HepG2 (cell line): ENCODE measurements at regions not wholly inside any gene's neighbourhood (a gene's known extent, or its start where the extent isn't known, plus 50 kb on each side); places are given as distances from the start of the nearest gene placed in this dataset.

Experiments
- ATAC-seq: fragments of 200-7000 bp; cut with Tn5 transposase; 3 replicates; pipeline ENCODE4 v1.9.1; 2020; ENCODE audit warnings: mild to moderate bottlenecking, moderate library complexity
- BruUV-seq: library from RNA; stranded (reverse); fragments of 400-500 nt; replicated peaks from 2 replicates; lab custom pipeline; 2021; lab: Mats Ljungman, UMichigan
- CTCF ChIA-PET: fragments of 300-600 bp; formaldehyde crosslinking; extraction: SDS; loops from one replicate; lab custom pipeline; 2021; ENCODE audit warnings: low total read pairs, inconsistent platforms, low intra/inter-chr PET ratio; lab: Yijun Ruan, JAX
- POLR2A ChIA-PET: fragments of 350-600 bp; sonication (Branson Sonifier 250); formaldehyde crosslinking; loops from one replicate; lab custom pipeline; 2020; ENCODE audit warnings: antibody characterized with exemption, inconsistent platforms; lab: Yijun Ruan, JAX
- DNase-seq: peaks from one replicate; pipeline ENCODE4 v3.0.0-alpha.2; 2015; ENCODE audit warnings: low spot score
- FAIRE-seq: peaks from 3 replicates; lab custom pipeline; 2011; peaks lifted over from hg19 to GRCh38; lab: Jason Lieb, UNC
- H2AFZ ChIP-seq: one replicate; pipeline ENCODE4 v1.6.1; 2011; ENCODE audit warnings: low read length, inconsistent platforms
- H3K27ac ChIP-seq: fragments of 300-600 bp; 3 replicates; pipeline ENCODE4 v1.8.0; 2011; ENCODE audit warnings: mixed run types, mild to moderate bottlenecking, mixed read lengths, low read length, inconsistent platforms; ENCODE audit not compliant: insufficient read depth; ENCODE audit errors: extremely low read length
- H3K27me3 ChIP-seq, 2 experiments: fragments of 200-600 bp in 1 of 2; 2 replicates in 1 of 2; 3 replicates in 1 of 2; pipeline versions ENCODE4 v1.6.0 to v1.8.0; 2011; ENCODE audit warnings: low read length in 2 of 2, mild to moderate bottlenecking in 2 of 2, moderate library complexity in 2 of 2, inconsistent platforms in 1 of 2; ENCODE audit not compliant: insufficient read depth in 2 of 2, control insufficient read depth in 1 of 2
- H3K36me3 ChIP-seq, 2 experiments: fragments of 200-600 bp in 1 of 2; replicated peaks in 1 of 2; 2 replicates in 1 of 2; 3 replicates in 1 of 2; pipeline versions ENCODE4 v1.5.1 to v1.8.0; 2011; ENCODE audit warnings: low read length in 2 of 2, inconsistent platforms in 1 of 2; ENCODE audit not compliant: insufficient read depth in 2 of 2, control insufficient read depth in 1 of 2
- H3K4me1 ChIP-seq: 2 replicates; pipeline ENCODE4 v1.5.1; 2012; ENCODE audit warnings: low read length, inconsistent platforms; ENCODE audit not compliant: insufficient read depth
- H3K4me2 ChIP-seq: 2 replicates; pipeline ENCODE4 v1.6.0; 2011; ENCODE audit warnings: low read depth, low read length, inconsistent platforms
- H3K4me3 ChIP-seq, 3 experiments: fragments of 200-600 bp in 1 of 3; sonication (generic), shearing (Covaris generic) in 1 of 3; replicated peaks in 1 of 3; 2 replicates each; pipeline ENCODE4 v1.5.1; 2011 to 2016; ENCODE audit warnings: low read length in 3 of 3, inconsistent platforms in 2 of 3, low read depth in 2 of 3, mild to moderate bottlenecking in 2 of 3, control low read depth in 1 of 3, mixed read lengths in 1 of 3; ENCODE audit not compliant: insufficient read depth in 1 of 3
- H3K79me2 ChIP-seq: one replicate; pipeline ENCODE4 v1.6.1; 2011; ENCODE audit warnings: low read length, inconsistent platforms; ENCODE audit not compliant: insufficient read depth
- H3K9ac ChIP-seq: 2 replicates; pipeline ENCODE4 v1.6.0; 2011; ENCODE audit warnings: mild to moderate bottlenecking, low read depth, low read length, inconsistent platforms; ENCODE audit not compliant: insufficient read depth
- H3K9me3 ChIP-seq: 2 replicates; pipeline ENCODE4 v1.5.1; 2012; ENCODE audit warnings: mild to moderate bottlenecking, low read length
- H4K20me1 ChIP-seq: 2 replicates; pipeline ENCODE4 v1.6.0; 2011; ENCODE audit warnings: inconsistent platforms, mild to moderate bottlenecking, low read length, moderate library complexity; ENCODE audit not compliant: insufficient read depth
- AKAP8 ChIP-seq: sonication (generic); formaldehyde crosslinking; IDR thresholded peaks from 2 replicates; pipeline ENCODE4 v1.5.1; 2020; ENCODE audit warnings: mild to moderate bottlenecking, missing genetic modification reagents
- ATRX ChIP-seq: sonication (generic); formaldehyde crosslinking; IDR thresholded peaks from 2 replicates; pipeline ENCODE4 v1.4.0; 2020; ENCODE audit warnings: missing genetic modification reagents, borderline replicate concordance
- CHD2 ChIP-seq: IDR thresholded peaks from 2 replicates; pipeline ENCODE4 v1.6.1; 2011; ENCODE audit warnings: low read depth, low read length, improper control_type of control experiment
- NRL ChIP-seq: sonication (generic); formaldehyde crosslinking; IDR thresholded peaks from 2 replicates; pipeline ENCODE4 v1.5.0; 2020; ENCODE audit warnings: missing genetic modification reagents, mild to moderate bottlenecking, moderate library complexity, borderline replicate concordance
- PHF8 ChIP-seq: sonication (generic); formaldehyde crosslinking; IDR thresholded peaks from 2 replicates; pipeline ENCODE4 v1.5.0; 2020; ENCODE audit warnings: missing genetic modification reagents
- SMAD1 ChIP-seq: sonication (generic); formaldehyde crosslinking; IDR thresholded peaks from 2 replicates; pipeline ENCODE4 v1.4.0; 2020; ENCODE audit warnings: missing genetic modification reagents, low read depth, mild to moderate bottlenecking, borderline replicate concordance
- SOX6 ChIP-seq, 2 experiments: fragments of 450-650 bp in 1 of 2; sonication (generic) in 1 of 2; formaldehyde crosslinking in 1 of 2; IDR thresholded peaks; 2 replicates each; pipeline versions ENCODE4 v1.4.0 to v1.6.1; 2017 to 2020; ENCODE audit warnings: antibody characterized with exemption in 1 of 2, mild to moderate bottlenecking in 1 of 2, missing genetic modification reagents in 1 of 2
- ZFP36L2 ChIP-seq: sonication (generic); formaldehyde crosslinking; IDR thresholded peaks from 2 replicates; pipeline ENCODE4 v1.4.0; 2020; ENCODE audit warnings: missing genetic modification reagents
- ZNF24 ChIP-seq: fragments of 450-650 bp; IDR thresholded peaks from 2 replicates; pipeline ENCODE4 v1.6.1; 2017; ENCODE audit warnings: antibody characterized with exemption, mild to moderate bottlenecking
- ZNF264 ChIP-seq: sonication (generic); formaldehyde crosslinking; IDR thresholded peaks from 2 replicates; pipeline ENCODE4 v1.4.0; 2020; ENCODE audit warnings: missing genetic modification reagents
- ZNF335 ChIP-seq: sonication (generic); formaldehyde crosslinking; IDR thresholded peaks from 2 replicates; pipeline ENCODE4 v1.4.0; 2020; ENCODE audit warnings: missing genetic modification reagents
- ZNF619 ChIP-seq: sonication (generic); formaldehyde crosslinking; IDR thresholded peaks from 2 replicates; pipeline ENCODE4 v1.4.0; 2020; ENCODE audit warnings: mild to moderate bottlenecking, missing genetic modification reagents
- WGBS: methylation state at CpG from one replicate; pipeline ENCODE4 v1.1.6; 2017; ENCODE audit warnings: low lambda C conversion rate; 5-methylcytosine and 5-hydroxymethylcytosine counted together
- in situ Hi-C: cut with HindIII; loops from 2 replicates; pipeline ENCODE4 v1.10.0; 2017; ENCODE audit warnings: low pct_unique_long_range_greater_than_20kb; ENCODE audit not compliant: extremely low pct_ligation_motif_present
- intact Hi-C: fragments of 100-400 bp; cut with micrococcal nuclease; formaldehyde crosslinking; loops from one replicate; pipeline ENCODE4 v1.10.0; 2022; ENCODE audit not compliant: unreplicated experiment
- TF ChIP-seq, protein P1 (sequence below): sonication (generic); formaldehyde crosslinking; IDR thresholded peaks from 2 replicates; pipeline ENCODE4 v1.4.0; 2020; ENCODE audit warnings: missing genetic modification reagents
- TF ChIP-seq, protein P2 (sequence below): sonication (generic); formaldehyde crosslinking; IDR thresholded peaks from 2 replicates; pipeline ENCODE4 v1.8.0; 2022; ENCODE audit warnings: mild to moderate bottlenecking, missing genetic modification reagents; ENCODE audit not compliant: insufficient replicate concordance
- TF ChIP-seq, protein P3 (sequence below): sonication (generic); formaldehyde crosslinking; IDR thresholded peaks from 2 replicates; pipeline ENCODE4 v1.5.0; 2020; ENCODE audit warnings: missing genetic modification reagents

DNA sequence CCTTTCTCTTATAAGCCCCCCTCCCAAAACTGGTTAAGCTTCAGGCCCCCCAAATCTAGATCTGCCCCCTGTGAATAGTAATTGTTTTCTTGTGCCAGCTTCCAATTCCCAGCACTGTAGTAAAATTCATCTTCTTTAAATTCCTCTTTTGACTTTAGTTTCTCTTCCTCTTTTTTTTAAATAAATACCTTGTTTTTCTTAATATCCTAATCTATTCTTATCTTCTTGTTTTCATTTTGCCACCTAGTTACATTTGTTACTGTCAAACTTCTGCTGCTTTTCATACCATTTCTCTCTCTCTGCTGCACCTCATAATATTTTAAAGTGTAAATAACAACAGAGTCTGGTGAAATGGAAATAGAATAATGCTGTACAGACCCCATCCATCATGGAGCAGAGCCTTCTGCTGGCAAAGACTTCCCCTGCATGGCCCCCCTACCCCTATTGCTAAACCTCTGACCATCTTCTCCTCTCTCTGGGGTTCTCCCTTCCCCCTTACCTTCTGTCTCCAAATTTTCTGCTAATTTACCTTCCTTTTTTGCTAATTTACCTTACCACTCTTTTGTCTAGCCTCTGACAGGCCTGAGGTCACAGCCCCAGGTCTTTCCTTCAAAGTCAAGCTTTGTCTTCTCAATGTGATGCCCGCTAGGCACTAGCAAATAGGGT is 94.9 kb upstream of the PAPOLG start:
- WGBS: 0% methylated on average over 1 of the region's 1 CpG
- H2AFZ ChIP-seq: no peak overlapping the region
- H4K20me1 ChIP-seq: no peaks in the 10 kb centered on the region
- no TSS peak for BruUV-seq
- in situ Hi-C loops (no loop called here), intact Hi-C loops (no loop called here)
- no peak overlapping the region for H3K9ac ChIP-seq
- TF ChIP-seq ATRX (CRISPR knock-in tag) (no peak), SMAD1 (CRISPR knock-in tag) (no peak), PHF8 (no peak)
- TF ChIP-seq, protein P1, sequence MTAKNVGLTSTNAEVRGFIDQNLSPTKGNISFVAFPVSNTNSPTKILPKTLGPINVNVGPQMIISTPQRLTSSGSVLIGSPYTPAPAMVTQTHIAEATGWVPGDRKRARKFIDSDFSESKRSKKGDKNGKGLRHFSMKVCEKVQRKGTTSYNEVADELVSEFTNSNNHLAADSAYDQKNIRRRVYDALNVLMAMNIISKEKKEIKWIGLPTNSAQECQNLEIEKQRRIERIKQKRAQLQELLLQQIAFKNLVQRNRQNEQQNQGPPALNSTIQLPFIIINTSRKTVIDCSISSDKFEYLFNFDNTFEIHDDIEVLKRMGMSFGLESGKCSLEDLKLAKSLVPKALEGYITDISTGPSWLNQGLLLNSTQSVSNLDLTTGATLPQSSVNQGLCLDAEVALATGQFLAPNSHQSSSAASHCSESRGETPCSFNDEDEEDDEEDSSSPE (CRISPR knock-in tag): no peak
- peaks cover 6% of the 10 kb centered on the region; the same call in 1 of the 2 replicates for H3K9me3 ChIP-seq
- H3K36me3 ChIP-seq: no peaks in the 10 kb centered on the region
- no peak overlapping the region for H3K4me2 ChIP-seq
- no peaks in the 10 kb centered on the region for H3K4me1 ChIP-seq
- peaks cover 2 to 49% of the 10 kb centered on the region in 2 experiments; a peak in 4 of 5 replicates for H3K27me3 ChIP-seq
- H3K27ac ChIP-seq: no peak overlapping the region
- no peak for ATAC-seq
- CTCF ChIA-PET: no interaction called here
- H3K79me2 ChIP-seq: no peaks in the 10 kb centered on the region
- DNase-seq: no peak
- H3K4me3 ChIP-seq: no peak overlapping the region
- POLR2A ChIA-PET: no interaction called here
- FAIRE-seq: no peak

DNA sequence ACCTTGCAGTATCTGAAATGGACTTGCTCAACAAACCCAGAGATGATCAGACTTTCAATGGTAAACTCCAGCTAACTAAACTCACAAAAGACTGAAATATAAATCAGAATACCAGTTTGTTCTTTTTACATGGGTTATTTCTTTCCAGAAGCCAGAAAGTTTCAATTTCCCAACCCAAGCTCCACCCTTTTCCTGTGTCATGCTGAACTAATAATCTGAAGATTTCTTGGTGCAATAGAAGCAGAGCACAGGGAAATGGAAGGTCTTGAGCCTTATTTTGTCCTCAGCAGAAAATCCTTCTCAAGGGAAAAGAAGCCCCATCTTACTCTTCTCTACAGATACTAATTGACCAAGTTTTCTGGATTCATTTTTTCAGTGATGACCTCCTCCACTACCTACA is 93.3 kb upstream of the PAPOLG start:
- in situ Hi-C loops: no loop called here
- Histone ChIP-seq H3K4me3 (no peak overlapping the region), H3K27me3 (peaks cover 0 to 37% of the 10 kb centered on the region in 2 experiments; a peak in 3 of 5 replicates), H3K9me3 (peaks cover 6% of the 10 kb centered on the region; the same call in 1 of the 2 replicates), H4K20me1 (no peaks in the 10 kb centered on the region), H3K9ac (no peak overlapping the region), H3K4me1 (no peaks in the 10 kb centered on the region), H3K36me3 (no peaks in the 10 kb centered on the region), H3K79me2 (no peaks in the 10 kb centered on the region), H2AFZ (no peak overlapping the region), H3K4me2 (no peak overlapping the region), H3K27ac (no peak overlapping the region)
- ATAC-seq (no peak), DNase-seq (no peak), FAIRE-seq (no peak)
- intact Hi-C loops: no loop called here
- BruUV-seq: no TSS peak
- POLR2A ChIA-PET: no interaction called here
- CTCF ChIA-PET: no interaction called here
- TF ChIP-seq CHD2: no peak
- no peak for TF ChIP-seq NRL (CRISPR knock-in tag)
- no peak for TF ChIP-seq ZNF619
- no peak for TF ChIP-seq ZNF264 (CRISPR knock-in tag)
- TF ChIP-seq ZNF24: no peak
- TF ChIP-seq, protein P2, sequence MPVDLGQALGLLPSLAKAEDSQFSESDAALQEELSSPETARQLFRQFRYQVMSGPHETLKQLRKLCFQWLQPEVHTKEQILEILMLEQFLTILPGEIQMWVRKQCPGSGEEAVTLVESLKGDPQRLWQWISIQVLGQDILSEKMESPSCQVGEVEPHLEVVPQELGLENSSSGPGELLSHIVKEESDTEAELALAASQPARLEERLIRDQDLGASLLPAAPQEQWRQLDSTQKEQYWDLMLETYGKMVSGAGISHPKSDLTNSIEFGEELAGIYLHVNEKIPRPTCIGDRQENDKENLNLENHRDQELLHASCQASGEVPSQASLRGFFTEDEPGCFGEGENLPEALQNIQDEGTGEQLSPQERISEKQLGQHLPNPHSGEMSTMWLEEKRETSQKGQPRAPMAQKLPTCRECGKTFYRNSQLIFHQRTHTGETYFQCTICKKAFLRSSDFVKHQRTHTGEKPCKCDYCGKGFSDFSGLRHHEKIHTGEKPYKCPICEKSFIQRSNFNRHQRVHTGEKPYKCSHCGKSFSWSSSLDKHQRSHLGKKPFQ (CRISPR knock-in tag): no peak
- TF ChIP-seq SOX6 (IDR thresholded peaks at IDR 0.05): no peak
- TF ChIP-seq SOX6 (CRISPR knock-in tag; IDR thresholded peaks at IDR 0.05): no peak
- no peak for TF ChIP-seq ZFP36L2 (CRISPR knock-in tag)
- TF ChIP-seq, protein P3, sequence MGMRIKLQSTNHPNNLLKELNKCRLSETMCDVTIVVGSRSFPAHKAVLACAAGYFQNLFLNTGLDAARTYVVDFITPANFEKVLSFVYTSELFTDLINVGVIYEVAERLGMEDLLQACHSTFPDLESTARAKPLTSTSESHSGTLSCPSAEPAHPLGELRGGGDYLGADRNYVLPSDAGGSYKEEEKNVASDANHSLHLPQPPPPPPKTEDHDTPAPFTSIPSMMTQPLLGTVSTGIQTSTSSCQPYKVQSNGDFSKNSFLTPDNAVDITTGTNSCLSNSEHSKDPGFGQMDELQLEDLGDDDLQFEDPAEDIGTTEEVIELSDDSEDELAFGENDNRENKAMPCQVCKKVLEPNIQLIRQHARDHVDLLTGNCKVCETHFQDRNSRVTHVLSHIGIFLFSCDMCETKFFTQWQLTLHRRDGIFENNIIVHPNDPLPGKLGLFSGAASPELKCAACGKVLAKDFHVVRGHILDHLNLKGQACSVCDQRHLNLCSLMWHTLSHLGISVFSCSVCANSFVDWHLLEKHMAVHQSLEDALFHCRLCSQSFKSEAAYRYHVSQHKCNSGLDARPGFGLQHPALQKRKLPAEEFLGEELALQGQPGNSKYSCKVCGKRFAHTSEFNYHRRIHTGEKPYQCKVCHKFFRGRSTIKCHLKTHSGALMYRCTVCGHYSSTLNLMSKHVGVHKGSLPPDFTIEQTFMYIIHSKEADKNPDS (CRISPR knock-in tag): no peak
- no peak for TF ChIP-seq AKAP8 (CRISPR knock-in tag)
- no peak for TF ChIP-seq ZNF335 (CRISPR knock-in tag)
